Hematopoietic multipotent progenitor cell treated with erythropoietin and hydrocortisone succinate and interleukin-3 and kit ligand, for 15 days (in vitro differentiated cells): ENCODE measurements at regions not wholly inside any gene's neighbourhood (a gene's known extent, or its start where the extent isn't known, plus 50 kb on each side); places are given as distances from the start of the nearest gene placed in this dataset.

Experiments
- DNase-seq: peaks from one replicate; pipeline ENCODE4 v3.0.0-alpha.2; 2015; ENCODE audit warnings: low spot score

- no peak for DNase-seq
These were observed 544.9 kb downstream of the PKHD1 start for GRCh38 chr6:51542475-51542874.

GRCh38 chr6:51550243-51550642 is 537.2 kb downstream of the PKHD1 start:
- no peak for DNase-seq

DNA sequence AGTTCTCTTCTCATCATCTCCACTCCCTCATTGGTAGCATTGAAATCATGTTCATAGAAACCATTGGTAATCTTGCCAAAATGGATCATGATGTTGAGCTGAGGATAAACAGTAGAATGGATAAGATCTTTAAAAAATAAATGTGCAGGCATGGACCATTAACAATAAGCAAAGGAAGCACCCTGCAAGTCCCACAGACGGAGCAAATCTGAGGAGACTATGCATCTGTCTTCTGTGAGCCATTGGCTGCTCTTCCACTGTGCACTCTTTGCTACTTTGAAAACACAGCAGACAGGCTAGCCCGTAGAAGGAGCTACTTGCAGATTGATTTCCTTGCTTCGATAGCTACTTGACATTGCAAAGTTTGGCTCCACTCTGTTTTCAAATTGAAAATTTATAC is 535.0 kb downstream of the PKHD1 start:
- DNase-seq: no peak

GRCh38 chr6:51553246-51554015 is 534.0 kb downstream of the PKHD1 start:
- DNase-seq: no peak

- no peak for DNase-seq
These were observed 533.4 kb downstream of the PKHD1 start for GRCh38 chr6:51554029-51554428.

DNA sequence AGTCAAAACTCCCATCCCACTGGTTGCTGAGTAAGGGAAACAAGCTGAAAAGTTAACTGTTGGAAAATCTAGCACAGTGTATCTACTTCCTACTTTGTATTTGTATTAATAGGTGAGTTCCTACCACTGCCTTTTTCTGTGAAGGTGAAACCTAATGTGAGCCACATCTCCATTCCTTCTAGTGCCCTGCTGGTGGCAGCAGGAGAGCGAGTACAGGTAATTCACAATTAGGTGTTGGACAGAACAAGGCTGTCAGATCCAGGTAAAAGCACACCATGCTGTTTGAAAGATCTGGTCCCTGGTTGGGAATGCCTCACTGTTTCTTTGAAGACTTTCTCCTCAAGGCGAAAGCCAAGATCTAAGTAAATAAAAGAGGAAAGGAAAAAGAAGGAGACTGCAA is 528.4 kb downstream of the PKHD1 start:
- DNase-seq: no peak

DNA sequence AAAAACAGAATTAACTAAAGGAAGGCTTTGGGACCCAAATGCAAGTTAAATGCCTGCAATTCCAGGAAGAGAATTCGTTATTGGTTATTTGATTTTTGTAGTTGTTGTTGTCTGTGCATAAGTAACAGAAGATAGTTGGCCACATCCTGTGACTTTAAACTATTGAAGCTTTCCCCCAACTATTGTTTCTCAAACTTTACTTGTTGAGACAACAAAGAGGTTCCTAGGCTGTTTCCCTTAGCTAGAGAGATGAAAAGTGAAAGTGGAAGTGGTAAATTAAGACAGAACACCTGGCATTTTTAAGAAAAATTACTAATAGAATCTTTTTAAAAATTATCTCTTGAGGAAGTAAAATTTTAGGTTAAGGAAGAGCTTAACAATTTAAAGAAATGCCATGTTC is 525.2 kb downstream of the PKHD1 start:
- DNase-seq: no peak
